ENCODE measurements at regions not wholly inside any gene's neighbourhood (a gene's known extent, or its start where the extent isn't known, plus 50 kb on each side); places are given as distances from the start of the nearest gene placed in this dataset.

DNA sequence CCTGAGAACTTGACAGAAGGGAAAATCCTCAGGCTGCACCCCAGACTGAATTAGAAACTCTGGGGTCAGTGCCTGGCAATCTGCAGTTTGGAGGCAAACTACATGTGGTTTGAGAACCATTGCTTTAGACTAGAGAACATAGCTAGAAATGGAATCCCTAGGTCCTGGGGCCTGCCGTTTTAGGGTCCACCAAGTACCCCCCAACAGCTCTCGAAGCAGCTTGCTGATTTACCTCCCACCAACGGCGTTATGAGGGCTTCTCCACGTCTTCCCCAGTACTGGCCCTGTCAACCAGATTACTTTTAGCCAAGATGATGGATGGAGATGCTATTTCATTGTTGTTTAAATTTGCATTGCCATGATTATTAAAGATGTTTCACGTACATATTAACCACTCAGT, 272.5 kb downstream of the XXYLT1 start:
- H3K9ac ChIP-seq (ENCODE audit: low read length), result no peak overlapping the region

GRCh38 chr3:194998948-194999347, 272.0 kb downstream of the XXYLT1 start:
- Histone ChIP-seq H3K14ac (ENCODE audit: low read length in 2 of 2) (no peak overlapping the region), H4K8ac (ENCODE audit: low read length) (no peak overlapping the region), H2BK12ac (ENCODE audit: low read length in 2 of 2) (no peak overlapping the region), H3K27ac (ENCODE audit: low read length, poor library complexity, severe bottlenecking) (no peak overlapping the region), H3K9ac (ENCODE audit: low read length) (no peak overlapping the region), H3K36me3 (ENCODE audit: control insufficient read depth in 1 of 2, insufficient read depth in 2 of 2, low read depth in 1 of 2, low read length in 2 of 2) (peaks cover 0 to 3% of the 10 kb centered on the region in 2 experiments), H3K23ac (ENCODE audit: low read length in 2 of 2) (no peak overlapping the region), H3K9me3 (ENCODE audit: control insufficient read depth, low read length) (no peaks in the 10 kb centered on the region), H4K91ac (ENCODE audit: low read length) (no peak overlapping the region), H2BK120ac (ENCODE audit: low read depth, low read length) (no peak overlapping the region), H3K79me1 (replicated peaks; ENCODE audit: low read length, poor library complexity, severe bottlenecking) (no peaks in the 10 kb centered on the region), H2AK5ac (ENCODE audit: low read length, severe bottlenecking) (no peak overlapping the region), H3K4me2 (ENCODE audit: low read length, poor library complexity, severe bottlenecking) (no peak overlapping the region), H2AFZ (ENCODE audit: low read depth, low read length) (no peak overlapping the region), H3K4ac (ENCODE audit: low read depth in 1 of 2, low read length in 2 of 2) (no peak overlapping the region), H3K27me3 (ENCODE audit: control insufficient read depth in 1 of 2, insufficient read depth in 1 of 2, low read length in 2 of 2) (peaks cover 52 to 77% of the 10 kb centered on the region in 2 experiments), H2BK5ac (ENCODE audit: low read depth, low read length, poor library complexity, severe bottlenecking) (no peak overlapping the region), H3K4me1 (ENCODE audit: control insufficient read depth, insufficient read depth, low read depth, low read length) (peaks cover 1% of the 10 kb centered on the region), H3K4me3 (ENCODE audit: insufficient read depth in 1 of 2, low read depth in 1 of 2, low read length in 2 of 2) (no peak overlapping the region), H2BK15ac (ENCODE audit: low read depth, poor library complexity, severe bottlenecking) (no peak overlapping the region), H3K18ac (ENCODE audit: low read depth in 1 of 2, low read length in 2 of 2) (no peak overlapping the region)
- no peak for DNase-seq
- WGBS, result 67% methylated on average over 3 of the region's 5 CpGs

More for the DNA sequence above, 272.5 kb downstream of the XXYLT1 start:
- no peak overlapping the region for H3K14ac ChIP-seq (ENCODE audit: low read length in 2 of 2)
- no peak overlapping the region for H3K4me2 ChIP-seq (ENCODE audit: low read length, poor library complexity, severe bottlenecking)
- no peak overlapping the region for H4K91ac ChIP-seq (ENCODE audit: low read length)
- no peak overlapping the region for H2BK120ac ChIP-seq (ENCODE audit: low read depth, low read length)
- H4K8ac ChIP-seq (ENCODE audit: low read length), result no peak overlapping the region
- H2AFZ ChIP-seq (ENCODE audit: low read depth, low read length), result no peak overlapping the region
- no peak overlapping the region for H3K23ac ChIP-seq (ENCODE audit: low read length in 2 of 2)
- no peak overlapping the region for H3K4me3 ChIP-seq (ENCODE audit: insufficient read depth in 1 of 2, low read depth in 1 of 2, low read length in 2 of 2)
- H3K79me1 ChIP-seq (replicated peaks; ENCODE audit: low read length, poor library complexity, severe bottlenecking), result no peaks in the 10 kb centered on the region
- H3K4me1 ChIP-seq (ENCODE audit: control insufficient read depth, insufficient read depth, low read depth, low read length), result peaks cover 1% of the 10 kb centered on the region
- no peak overlapping the region for H2BK12ac ChIP-seq (ENCODE audit: low read length in 2 of 2)
- no peaks in the 10 kb centered on the region for H3K9me3 ChIP-seq (ENCODE audit: control insufficient read depth, low read length)
- H2BK15ac ChIP-seq (ENCODE audit: low read depth, poor library complexity, severe bottlenecking), result no peak overlapping the region
- no peak for DNase-seq
- H3K27me3 ChIP-seq (ENCODE audit: control insufficient read depth in 1 of 2, insufficient read depth in 1 of 2, low read length in 2 of 2), result peaks cover 47 to 72% of the 10 kb centered on the region in 2 experiments
- no peak overlapping the region for H3K18ac ChIP-seq (ENCODE audit: low read depth in 1 of 2, low read length in 2 of 2)
- peaks cover 0 to 3% of the 10 kb centered on the region in 2 experiments for H3K36me3 ChIP-seq (ENCODE audit: control insufficient read depth in 1 of 2, insufficient read depth in 2 of 2, low read depth in 1 of 2, low read length in 2 of 2)
- no peak overlapping the region for H2BK5ac ChIP-seq (ENCODE audit: low read depth, low read length, poor library complexity, severe bottlenecking)
- 93% methylated on average over 3 of the region's 6 CpGs for WGBS
- H3K4ac ChIP-seq (ENCODE audit: low read depth in 1 of 2, low read length in 2 of 2), result no peak overlapping the region
- no peak overlapping the region for H3K27ac ChIP-seq (ENCODE audit: low read length, poor library complexity, severe bottlenecking)
- no peak overlapping the region for H2AK5ac ChIP-seq (ENCODE audit: low read length, severe bottlenecking)

GRCh38 chr3:194999491-194999890, 271.5 kb downstream of the XXYLT1 start:
- no peak overlapping the region for H2BK12ac ChIP-seq (ENCODE audit: low read length in 2 of 2)
- H3K4me1 ChIP-seq (ENCODE audit: control insufficient read depth, insufficient read depth, low read depth, low read length), result peaks cover 1% of the 10 kb centered on the region
- no peak overlapping the region for H3K14ac ChIP-seq (ENCODE audit: low read length in 2 of 2)
- DNase-seq, result no peak
- no peak overlapping the region for H3K27ac ChIP-seq (ENCODE audit: low read length, poor library complexity, severe bottlenecking)
- H2AFZ ChIP-seq (ENCODE audit: low read depth, low read length), result no peak overlapping the region
- H4K91ac ChIP-seq (ENCODE audit: low read length), result no peak overlapping the region
- H2BK5ac ChIP-seq (ENCODE audit: low read depth, low read length, poor library complexity, severe bottlenecking), result no peak overlapping the region
- no peaks in the 10 kb centered on the region for H3K79me1 ChIP-seq (replicated peaks; ENCODE audit: low read length, poor library complexity, severe bottlenecking)
- H2BK15ac ChIP-seq (ENCODE audit: low read depth, poor library complexity, severe bottlenecking), result no peak overlapping the region
- H3K23ac ChIP-seq (ENCODE audit: low read length in 2 of 2), result no peak overlapping the region
- H2AK5ac ChIP-seq (ENCODE audit: low read length, severe bottlenecking), result no peak overlapping the region
- WGBS, result 100% methylated on average over 2 of the region's 6 CpGs
- H3K9me3 ChIP-seq (ENCODE audit: control insufficient read depth, low read length), result no peaks in the 10 kb centered on the region
- H3K18ac ChIP-seq (ENCODE audit: low read depth in 1 of 2, low read length in 2 of 2), result no peak overlapping the region
- peaks cover 0 to 3% of the 10 kb centered on the region in 2 experiments for H3K36me3 ChIP-seq (ENCODE audit: control insufficient read depth in 1 of 2, insufficient read depth in 2 of 2, low read depth in 1 of 2, low read length in 2 of 2)
- no peak overlapping the region for H2BK120ac ChIP-seq (ENCODE audit: low read depth, low read length)
- H3K27me3 ChIP-seq (ENCODE audit: control insufficient read depth in 1 of 2, insufficient read depth in 1 of 2, low read length in 2 of 2), result peaks cover 57 to 78% of the 10 kb centered on the region in 2 experiments
- no peak overlapping the region for H3K4ac ChIP-seq (ENCODE audit: low read depth in 1 of 2, low read length in 2 of 2)
- H3K4me3 ChIP-seq (ENCODE audit: insufficient read depth in 1 of 2, low read depth in 1 of 2, low read length in 2 of 2), result no peak overlapping the region
- no peak overlapping the region for H4K8ac ChIP-seq (ENCODE audit: low read length)
- H3K9ac ChIP-seq (ENCODE audit: low read length), result no peak overlapping the region
- H3K4me2 ChIP-seq (ENCODE audit: low read length, poor library complexity, severe bottlenecking), result no peak overlapping the region

- H3K4ac ChIP-seq (ENCODE audit: low read depth in 1 of 2, low read length in 2 of 2), result no peak overlapping the region
- H3K9me3 ChIP-seq (ENCODE audit: control insufficient read depth, low read length), result no peaks in the 10 kb centered on the region
- H3K27me3 ChIP-seq (ENCODE audit: control insufficient read depth in 1 of 2, insufficient read depth in 1 of 2, low read length in 2 of 2), result peaks cover 64 to 81% of the 10 kb centered on the region in 2 experiments
- H2BK15ac ChIP-seq (ENCODE audit: low read depth, poor library complexity, severe bottlenecking), result no peak overlapping the region
- WGBS, result 88% methylated on average over 6 of the region's 6 CpGs
- H3K27ac ChIP-seq (ENCODE audit: low read length, poor library complexity, severe bottlenecking), result no peak overlapping the region
- H2BK5ac ChIP-seq (ENCODE audit: low read depth, low read length, poor library complexity, severe bottlenecking), result no peak overlapping the region
- no peak overlapping the region for H2AFZ ChIP-seq (ENCODE audit: low read depth, low read length)
- H3K79me1 ChIP-seq (replicated peaks; ENCODE audit: low read length, poor library complexity, severe bottlenecking), result no peaks in the 10 kb centered on the region
- H2BK120ac ChIP-seq (ENCODE audit: low read depth, low read length), result no peak overlapping the region
- H3K4me3 ChIP-seq (ENCODE audit: insufficient read depth in 1 of 2, low read depth in 1 of 2, low read length in 2 of 2), result no peak overlapping the region
- H3K23ac ChIP-seq (ENCODE audit: low read length in 2 of 2), result no peak overlapping the region
- peaks cover 1% of the 10 kb centered on the region for H3K4me1 ChIP-seq (ENCODE audit: control insufficient read depth, insufficient read depth, low read depth, low read length)
- H2BK12ac ChIP-seq (ENCODE audit: low read length in 2 of 2), result no peak overlapping the region
- no peak overlapping the region for H3K9ac ChIP-seq (ENCODE audit: low read length)
- DNase-seq, result no peak
- no peak overlapping the region for H4K91ac ChIP-seq (ENCODE audit: low read length)
- H3K14ac ChIP-seq (ENCODE audit: low read length in 2 of 2), result no peak overlapping the region
- no peak overlapping the region for H3K18ac ChIP-seq (ENCODE audit: low read depth in 1 of 2, low read length in 2 of 2)
- no peak overlapping the region for H2AK5ac ChIP-seq (ENCODE audit: low read length, severe bottlenecking)
- H4K8ac ChIP-seq (ENCODE audit: low read length), result no peak overlapping the region
- H3K4me2 ChIP-seq (ENCODE audit: low read length, poor library complexity, severe bottlenecking), result no peak overlapping the region
- H3K36me3 ChIP-seq (ENCODE audit: control insufficient read depth in 1 of 2, insufficient read depth in 2 of 2, low read depth in 1 of 2, low read length in 2 of 2), result no peaks in the 10 kb centered on the region
Measured at GRCh38 chr3:195001261-195001660, 269.7 kb downstream of the XXYLT1 start.

Data from mesenchymal stem cell (in vitro differentiated cells and primary cell).